ENCODE measurements at regions not wholly inside any gene's neighbourhood (a gene's known extent, or its start where the extent isn't known, plus 50 kb on each side); places are given as distances from the start of the nearest gene placed in this dataset.

GRCh38 chr4:128528793-128529553, 241.4 kb upstream of the PGRMC2 start:
- DNase-seq (ENCODE audit: low read depth in 2 of 2) = no peak

GRCh38 chr4:128527946-128528576, 240.4 kb upstream of the PGRMC2 start:
- DNase-seq (ENCODE audit: low read depth in 2 of 2) = no peak

GRCh38 chr4:128527351-128527750, 239.7 kb upstream of the PGRMC2 start:
- DNase-seq (ENCODE audit: low read depth in 2 of 2) = no peak

GRCh38 chr4:128525992-128526630, 238.5 kb upstream of the PGRMC2 start:
- DNase-seq (ENCODE audit: low read depth in 2 of 2) = no peak

DNA sequence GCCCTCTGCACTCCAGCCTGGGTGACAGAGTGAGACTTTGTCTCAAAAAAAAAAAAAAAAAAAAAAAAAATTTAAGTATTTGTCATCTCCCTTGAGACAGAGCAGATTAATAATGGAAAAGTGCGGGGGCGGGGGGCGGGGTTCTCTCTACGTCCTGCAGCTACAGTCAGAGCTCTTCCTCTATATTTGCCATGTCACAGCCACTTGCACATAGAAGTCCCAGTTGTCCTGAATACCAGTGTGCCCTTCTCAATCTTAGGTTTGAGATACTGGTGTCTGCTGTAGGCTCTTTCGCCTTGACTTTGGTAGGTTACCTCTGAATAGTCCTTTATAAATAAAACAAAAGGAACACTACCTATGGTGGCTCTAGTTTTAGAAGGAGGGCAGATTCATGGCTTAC, 237.8 kb upstream of the PGRMC2 start:
- no peak for DNase-seq (ENCODE audit: low read depth in 2 of 2)

- no peak for DNase-seq (ENCODE audit: low read depth in 2 of 2)
Measured at GRCh38 chr4:128524311-128524710, 236.7 kb upstream of the PGRMC2 start.

DNA sequence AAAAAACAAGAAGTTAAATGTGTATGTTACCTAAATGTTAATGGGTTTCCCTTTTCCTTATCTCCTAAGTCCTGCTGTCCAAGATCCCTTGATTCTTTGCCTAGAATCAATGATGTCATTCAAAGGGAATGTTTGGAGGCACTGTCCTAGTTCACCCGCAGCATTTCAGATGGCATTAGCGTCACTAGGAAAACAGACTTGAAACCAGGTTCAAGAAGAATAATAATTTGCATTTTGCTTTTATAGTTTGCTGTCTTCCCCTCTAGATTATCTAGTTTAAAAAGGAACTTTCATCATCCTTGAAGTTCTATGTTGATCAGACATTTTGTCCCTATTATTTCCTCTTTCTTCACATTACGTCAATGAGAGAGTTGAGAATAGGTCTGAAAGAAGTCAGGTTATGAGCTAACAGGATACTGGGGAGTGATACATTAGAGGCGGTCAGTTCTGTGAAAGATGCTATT, 234.1 kb upstream of the PGRMC2 start:
- DNase-seq (ENCODE audit: low read depth in 2 of 2) = no peak

- no peak for DNase-seq (ENCODE audit: low read depth in 2 of 2)
Measured at GRCh38 chr4:128521156-128521555, 233.5 kb upstream of the PGRMC2 start.

DNA sequence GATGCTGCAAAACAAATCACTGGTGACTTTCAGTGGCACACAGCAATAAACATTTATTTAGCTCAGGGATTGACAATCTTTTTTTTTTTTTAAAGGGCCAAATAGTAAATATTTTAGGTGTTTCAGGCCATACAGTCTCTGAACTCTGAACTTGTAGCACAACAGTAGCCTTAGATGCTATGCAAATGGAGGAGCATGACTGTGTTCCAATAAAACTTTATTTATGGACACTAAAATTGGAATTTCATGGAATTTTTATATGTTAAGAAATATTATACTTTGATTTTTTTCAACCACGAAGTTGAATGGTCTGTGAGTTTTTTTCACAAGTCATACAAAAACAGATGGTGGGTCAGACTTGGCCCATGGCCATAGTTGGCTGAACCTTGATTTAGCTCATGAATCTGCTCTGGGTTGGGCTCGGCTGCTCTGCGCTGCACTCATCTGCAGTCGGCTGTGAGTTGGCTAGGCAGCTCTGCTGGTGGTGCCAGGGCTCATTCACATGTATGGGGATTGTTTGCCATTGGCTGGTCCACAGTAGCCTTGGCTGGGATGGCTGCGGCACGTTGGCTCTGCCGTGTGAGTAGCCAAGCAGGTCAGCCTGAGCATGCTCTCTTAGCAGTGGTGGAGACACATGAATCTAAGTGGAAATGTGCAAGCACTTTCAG, 231.7 kb upstream of the PGRMC2 start:
- DNase-seq (ENCODE audit: low read depth in 2 of 2) = no peak

- no peak for DNase-seq (ENCODE audit: low read depth in 2 of 2)
Measured at GRCh38 chr4:128517739-128518510, 230.3 kb upstream of the PGRMC2 start.

DNA sequence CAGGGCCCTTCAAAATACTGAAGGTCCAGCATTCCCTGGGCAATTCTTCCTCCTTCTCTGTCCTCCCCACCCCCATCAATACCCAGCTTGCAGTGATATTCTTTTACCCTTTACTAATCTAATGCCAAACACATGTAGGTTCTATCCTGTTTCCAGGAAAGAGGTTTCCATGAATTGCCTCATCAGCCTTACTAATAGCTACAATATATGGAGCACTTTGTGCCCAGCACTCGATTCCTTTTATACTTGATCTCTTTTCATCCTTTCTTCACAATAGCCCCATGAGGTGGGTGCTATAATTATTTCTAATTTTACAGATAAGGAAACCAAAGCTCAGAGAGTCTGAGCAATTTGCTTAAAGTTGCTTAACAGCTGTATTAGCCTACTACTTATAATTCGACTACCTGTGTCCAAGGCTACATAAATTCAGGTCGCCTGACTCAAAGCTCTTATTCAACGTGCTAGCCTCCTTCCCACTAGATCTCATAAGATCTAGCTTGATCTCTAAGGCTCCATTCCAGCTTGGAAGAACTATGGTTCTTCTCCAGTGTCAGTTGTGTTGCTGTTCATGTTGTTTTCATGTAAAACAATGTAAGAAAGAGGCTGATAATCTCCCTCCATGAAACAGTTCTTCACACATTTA, 229.6 kb upstream of the PGRMC2 start:
- DNase-seq (ENCODE audit: low read depth in 2 of 2) = no peak

DNA sequence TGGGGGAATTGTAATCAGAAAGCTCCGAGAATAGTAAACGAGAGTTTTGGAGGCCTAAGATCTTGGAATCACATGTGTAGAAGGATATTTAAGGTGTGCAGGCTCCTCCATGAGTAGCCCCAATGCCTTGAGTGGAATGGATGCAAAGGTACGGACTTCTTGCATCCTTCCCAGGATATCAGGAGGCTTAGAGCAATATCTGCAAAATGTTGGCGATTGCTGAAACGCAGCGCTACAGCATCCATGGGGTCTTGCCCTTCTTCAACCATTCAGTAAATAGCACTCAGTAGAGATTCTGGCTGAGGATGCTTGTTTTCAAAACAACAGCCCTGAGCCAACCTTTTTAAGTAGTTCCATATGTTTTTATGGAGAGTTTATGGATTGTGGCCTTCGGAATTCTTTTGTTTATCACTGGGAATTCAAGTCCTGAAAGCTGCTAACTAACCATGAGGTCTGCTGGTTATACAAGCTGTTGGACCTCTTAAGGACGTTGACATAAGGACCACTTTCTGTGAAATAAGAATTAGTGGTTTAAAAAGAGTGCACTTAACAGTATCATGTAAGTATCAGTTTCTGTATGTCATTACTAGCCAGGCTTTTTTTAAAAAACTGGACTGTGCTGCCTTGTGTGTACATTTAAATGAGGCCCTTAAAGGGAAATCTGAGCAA, 228.8 kb upstream of the PGRMC2 start:
- DNase-seq (ENCODE audit: low read depth in 2 of 2) = no peak

- DNase-seq (ENCODE audit: low read depth in 2 of 2) = no peak
Measured at GRCh38 chr4:128513664-128514484, 226.3 kb upstream of the PGRMC2 start.

- no peak for DNase-seq (ENCODE audit: low read depth in 2 of 2)
Measured at GRCh38 chr4:128512767-128513322, 225.2 kb upstream of the PGRMC2 start.

DNA sequence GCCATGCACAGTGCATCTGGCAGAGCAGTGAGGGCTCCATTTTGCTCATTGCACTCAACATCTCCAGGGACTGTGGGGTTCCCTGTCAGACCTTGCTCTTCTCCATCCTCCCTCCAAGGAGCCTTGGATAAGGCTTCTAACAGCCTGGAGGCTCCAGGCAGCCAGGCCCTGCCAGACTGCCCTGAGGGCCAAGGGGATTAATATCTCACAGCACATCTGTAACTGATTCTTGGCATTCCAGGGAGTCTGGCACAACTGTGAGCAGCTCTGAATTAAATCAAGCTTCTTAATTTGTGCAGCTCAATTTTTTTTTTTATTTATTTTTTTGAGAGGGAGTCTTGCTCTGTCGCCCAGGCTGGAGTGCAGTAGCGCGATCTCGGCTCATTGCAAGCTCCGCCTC, 224.5 kb upstream of the PGRMC2 start:
- no peak for DNase-seq (ENCODE audit: low read depth in 2 of 2)

DNA sequence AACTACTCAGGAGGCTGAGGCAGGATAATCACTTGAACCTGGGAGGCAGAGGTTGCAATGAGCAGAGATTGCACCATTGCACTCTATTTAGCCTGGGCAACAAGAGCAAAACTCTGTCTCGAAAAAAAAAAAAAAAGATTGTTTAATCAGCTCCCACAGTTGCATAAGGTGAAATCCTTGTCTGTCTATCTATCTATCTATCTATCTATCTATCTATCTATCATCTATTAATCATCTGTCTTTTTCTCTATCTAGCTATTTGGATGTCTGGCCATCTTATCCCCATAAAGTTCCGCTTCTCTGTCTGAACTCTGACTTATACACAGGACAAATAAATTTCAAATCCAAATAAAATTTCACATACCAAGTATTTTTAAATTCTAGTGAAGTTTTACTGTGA, 223.2 kb upstream of the PGRMC2 start:
- DNase-seq (ENCODE audit: low read depth in 2 of 2) = no peak

- no peak for DNase-seq (ENCODE audit: low read depth in 2 of 2)
Measured at GRCh38 chr4:128502818-128503527, 215.4 kb upstream of the PGRMC2 start.

GRCh38 chr4:128501239-128501638, 213.6 kb upstream of the PGRMC2 start:
- DNase-seq (ENCODE audit: low read depth in 2 of 2) = no peak

Measured in activated CD4-positive, alpha-beta T cell treated with anti-CD3 and anti-CD28 coated beads for 24 hours (primary cell).